ENCODE measurements at regions not wholly inside any gene's neighbourhood (a gene's known extent, or its start where the extent isn't known, plus 50 kb on each side); places are given as distances from the start of the nearest gene placed in this dataset.

- peak overlapping the region; percentile 53 for H2AFZ ChIP-seq (replicated peaks; ENCODE audit: low read length, poor library complexity)
- peak overlapping the region; percentile 98 for H3K4ac ChIP-seq (ENCODE audit: low read depth, low read length)
- TF ChIP-seq FOS (IDR thresholded peaks at IDR 0.05; ENCODE audit: low read depth, low read length) (no peak), CTCF (conservative IDR thresholded peaks at IDR 0.05; ENCODE audit: low read depth, low read length) (no peak), BHLHE40 (IDR thresholded peaks at IDR 0.05; ENCODE audit: low read depth, low read length) (no peak), MXI1 (IDR thresholded peaks at IDR 0.05; ENCODE audit: borderline replicate concordance, low read depth, low read length) (no peak), USF2 (IDR thresholded peaks at IDR 0.05; ENCODE audit: low read depth, low read length) (no peak), RCOR1 (IDR thresholded peaks at IDR 0.05; ENCODE audit: insufficient replicate concordance, low read length) (no peak), RAD21 (IDR thresholded peaks at IDR 0.05; ENCODE audit: low read length) (no peak), SMC3 (IDR thresholded peaks at IDR 0.05; ENCODE audit: low read depth, low read length) (no peak), ELK1 (IDR thresholded peaks at IDR 0.05; ENCODE audit: borderline replicate concordance, low read depth, low read length) (no peak), CEBPB (IDR thresholded peaks at IDR 0.05; ENCODE audit: low read depth, low read length) (no peak), MAZ (IDR thresholded peaks at IDR 0.05; ENCODE audit: borderline replicate concordance, low read depth, low read length) (no peak), POLR2A (IDR thresholded peaks at IDR 0.05; ENCODE audit: low read depth, low read length) (no peak), MAFK (IDR thresholded peaks at IDR 0.05; ENCODE audit: low read depth, low read length) (no peak), NFE2L2 (IDR thresholded peaks at IDR 0.05; ENCODE audit: low read depth, low read length) (no peak), RFX5 (IDR thresholded peaks at IDR 0.05; ENCODE audit: low read depth, low read length) (no peak), CHD1 (IDR thresholded peaks at IDR 0.05; ENCODE audit: low read depth, low read length) (no peak)
- WGBS, 2 experiments (ENCODE audit: extremely low coverage in 2 of 2, insufficient read length in 1 of 2), result 80% methylated on average over 1 of the region's 4 CpGs; no CpG with 5 or more reads in 1 of the 2 experiments
- H4K91ac ChIP-seq (ENCODE audit: insufficient read depth, low read depth, low read length), result peak overlapping the region; percentile 99
- peaks cover 28% of the 10 kb centered on the region for H3K9me1 ChIP-seq (ENCODE audit: insufficient read depth, low read length)
- H3K56ac ChIP-seq (ENCODE audit: extremely low read depth, insufficient read depth, low read length), result peak overlapping the region; percentile 92; the same call in 1 of the 2 replicates
- peak overlapping the region; percentile 100 for H2AK5ac ChIP-seq (ENCODE audit: low read depth, low read length)
- peak overlapping the region; percentile 53 for H3K27ac ChIP-seq (ENCODE audit: insufficient read depth, low read length)
- no TSS peak for BruUV-seq (replicated peaks)
- in situ Hi-C loops (cut with MboI; ENCODE audit: low sequenced_read_pairs), result no loop called here
- H2BK120ac ChIP-seq (ENCODE audit: low read depth, low read length), result peak overlapping the region; percentile 100
- CTCF ChIA-PET, result no interaction called here
- no peak overlapping the region for H3K4me2 ChIP-seq (ENCODE audit: low read depth, low read length)
- H2BK5ac ChIP-seq (ENCODE audit: low read depth, low read length, poor library complexity, severe bottlenecking), result peak overlapping the region; percentile 96
- DNase-seq (no peak), ATAC-seq (ENCODE audit: low read depth) (no peak)
- H3K14ac ChIP-seq (replicated peaks; ENCODE audit: low read depth, low read length), result peak overlapping the region; percentile 96
- H4K5ac ChIP-seq (ENCODE audit: low read depth, low read length), result peak overlapping the region; percentile 92
- H3K9ac ChIP-seq (ENCODE audit: low read depth, low read length), result no peak overlapping the region
- peak overlapping the region; percentile 99 for H2BK20ac ChIP-seq (ENCODE audit: low read depth, low read length)
- H4K20me1 ChIP-seq (ENCODE audit: insufficient read depth, low read length), result no peaks in the 10 kb centered on the region
- no peaks in the 10 kb centered on the region for H3K27me3 ChIP-seq (ENCODE audit: control insufficient read depth, insufficient read depth, low read length)
- peak overlapping the region; percentile 87 for H2AK9ac ChIP-seq (replicated peaks; ENCODE audit: low read depth, low read length, poor library complexity)
- peaks cover 0 to 33% of the 10 kb centered on the region in 2 experiments; a peak in 2 of 4 replicates for H3K79me1 ChIP-seq (ENCODE audit: low read depth in 1 of 2, low read length in 2 of 2)
- H3K18ac ChIP-seq (ENCODE audit: low read depth, low read length), result peak overlapping the region; percentile 82
- peaks cover 16% of the 10 kb centered on the region for H3K4me1 ChIP-seq (ENCODE audit: control insufficient read depth, insufficient read depth, low read length)
- H3K23ac ChIP-seq (ENCODE audit: low read depth, low read length), result peak overlapping the region; percentile 96
- no peaks in the 10 kb centered on the region for H3K9me3 ChIP-seq (ENCODE audit: control insufficient read depth, insufficient read depth, low read length)
- dilution Hi-C loops (cut with HindIII; ENCODE audit: low sequenced_read_pairs, unreplicated experiment), result no loop called here
- peak overlapping the region; percentile 23 to 93 for H4K8ac ChIP-seq (ENCODE audit: low read depth in 2 of 2, low read length in 2 of 2)
- intact Hi-C loops (cut with micrococcal nuclease), result no loop called here
- no peak overlapping the region for H3K4me3 ChIP-seq (ENCODE audit: insufficient read depth, low read depth, low read length)
- POLR2A ChIA-PET (ENCODE audit: unreplicated experiment), result no interaction called here
- no peaks in the 10 kb centered on the region for H3K36me3 ChIP-seq (ENCODE audit: control insufficient read depth, insufficient read depth, low read length)
- peak overlapping the region; percentile 98 for H2BK15ac ChIP-seq (ENCODE audit: low read depth, low read length)
Measured at GRCh38 chr2:133819906-133820305, 251.6 kb upstream of the NCKAP5 start.
